IMR-90 (cell line): ENCODE measurements at regions not wholly inside any gene's neighbourhood (a gene's known extent, or its start where the extent isn't known, plus 50 kb on each side); places are given as distances from the start of the nearest gene placed in this dataset.

Source experiments
- ATAC-seq: fragments of 200-7000 bp; cut with Tn5 transposase; 2 replicates; pipeline ENCODE4 v1.9.1; 2020; ENCODE audit warnings: low read depth, mild to moderate bottlenecking, moderate library complexity
- BruUV-seq: library from RNA; stranded (reverse); fragments of 400-500 nt; replicated peaks from 2 replicates; lab custom pipeline; 2021; lab: Mats Ljungman, UMichigan
- CTCF ChIA-PET: fragments of 300-600 bp; formaldehyde crosslinking; extraction: SDS; loops from one replicate; lab custom pipeline; 2021; ENCODE audit warnings: antibody characterized with exemption; lab: Yijun Ruan, JAX
- POLR2A ChIA-PET: fragments of 300-600 bp; sonication (Branson Sonifier 250); formaldehyde crosslinking; loops from one replicate; lab custom pipeline; 2022; ENCODE audit warnings: antibody characterized with exemption; ENCODE audit not compliant: unreplicated experiment; lab: Charles Lee
- DNase-seq: peaks from one replicate; pipeline ENCODE4 v3.0.0; 2013
- H2AFZ ChIP-seq: replicated peaks from 2 replicates; pipeline ENCODE3; 2013; ENCODE audit warnings: low read length, mild to moderate bottlenecking; ENCODE audit not compliant: poor library complexity
- H2AK5ac ChIP-seq: 2 replicates; pipeline ENCODE4 v1.6.1; 2013; ENCODE audit warnings: low read depth, low read length, inconsistent platforms
- H2AK9ac ChIP-seq: replicated peaks from 2 replicates; pipeline ENCODE3; 2013; ENCODE audit warnings: mild to moderate bottlenecking, low read depth, low read length, moderate library complexity; ENCODE audit not compliant: poor library complexity
- H2BK120ac ChIP-seq: 2 replicates; pipeline ENCODE4 v1.6.1; 2013; ENCODE audit warnings: low read depth, low read length, inconsistent platforms
- H2BK15ac ChIP-seq: 3 replicates; pipeline ENCODE4 v1.6.1; 2013; ENCODE audit warnings: low read depth, low read length, inconsistent platforms
- H2BK20ac ChIP-seq: 2 replicates; pipeline ENCODE4 v1.6.1; 2013; ENCODE audit warnings: low read depth, mild to moderate bottlenecking, inconsistent platforms, low read length, moderate library complexity
- H2BK5ac ChIP-seq: 2 replicates; pipeline ENCODE4 v1.6.1; 2013; ENCODE audit warnings: mild to moderate bottlenecking, low read depth, low read length, inconsistent platforms; ENCODE audit not compliant: poor library complexity, severe bottlenecking
- H3K14ac ChIP-seq: replicated peaks from 2 replicates; pipeline ENCODE4 v1.6.1; 2013; ENCODE audit warnings: low read depth, low read length, inconsistent platforms
- H3K18ac ChIP-seq: 2 replicates; pipeline ENCODE4 v1.6.1; 2013; ENCODE audit warnings: low read depth, low read length, control low read depth
- H3K23ac ChIP-seq: 2 replicates; pipeline ENCODE4 v1.6.1; 2013; ENCODE audit warnings: low read depth, low read length, inconsistent platforms
- H3K27ac ChIP-seq: 2 replicates; pipeline ENCODE4 v1.5.1; 2013; ENCODE audit warnings: mild to moderate bottlenecking, control low read depth, low read length; ENCODE audit not compliant: insufficient read depth
- H3K27me3 ChIP-seq: 2 replicates; pipeline ENCODE4 v1.6.1; 2013; ENCODE audit warnings: low read length; ENCODE audit not compliant: control insufficient read depth, insufficient read depth
- H3K36me3 ChIP-seq: 2 replicates; pipeline ENCODE4 v1.6.1; 2013; ENCODE audit warnings: low read length, mixed read lengths; ENCODE audit not compliant: control insufficient read depth, insufficient read depth
- H3K4ac ChIP-seq: 2 replicates; pipeline ENCODE4 v1.6.1; 2013; ENCODE audit warnings: low read depth, low read length, inconsistent platforms
- H3K4me1 ChIP-seq: 2 replicates; pipeline ENCODE4 v1.6.1; 2013; ENCODE audit warnings: low read length, mixed read lengths; ENCODE audit not compliant: control insufficient read depth, insufficient read depth
- H3K4me2 ChIP-seq: 2 replicates; pipeline ENCODE4 v1.6.1; 2013; ENCODE audit warnings: low read depth, mild to moderate bottlenecking, control low read depth, low read length, moderate library complexity
- H3K4me3 ChIP-seq: 2 replicates; pipeline ENCODE4 v1.5.1; 2013; ENCODE audit warnings: low read depth, mild to moderate bottlenecking, control low read depth, low read length, moderate library complexity; ENCODE audit not compliant: insufficient read depth
- H3K56ac ChIP-seq: 2 replicates; pipeline ENCODE4 v1.6.1; 2013; ENCODE audit warnings: low read length, inconsistent platforms; ENCODE audit not compliant: insufficient read depth; ENCODE audit errors: extremely low read depth
- H3K79me1 ChIP-seq, 2 experiments: 2 replicates each; pipeline ENCODE4 v1.6.1; 2013; ENCODE audit warnings: low read length in 2 of 2, inconsistent platforms in 1 of 2, low read depth in 1 of 2
- H3K9ac ChIP-seq: 2 replicates; pipeline ENCODE4 v1.6.1; 2013; ENCODE audit warnings: low read depth, low read length, control low read depth
- H3K9me1 ChIP-seq: 2 replicates; pipeline ENCODE4 v1.6.1; 2013; ENCODE audit warnings: low read length, inconsistent platforms; ENCODE audit not compliant: insufficient read depth
- H3K9me3 ChIP-seq: 2 replicates; pipeline ENCODE4 v1.6.1; 2013; ENCODE audit warnings: low read length; ENCODE audit not compliant: control insufficient read depth, insufficient read depth
- H4K20me1 ChIP-seq: 2 replicates; pipeline ENCODE4 v1.6.1; 2013; ENCODE audit warnings: low read length, inconsistent platforms; ENCODE audit not compliant: insufficient read depth
- H4K5ac ChIP-seq: 2 replicates; pipeline ENCODE4 v1.6.1; 2013; ENCODE audit warnings: mild to moderate bottlenecking, low read depth, low read length, control low read depth
- H4K8ac ChIP-seq, 2 experiments: 2 replicates each; pipeline ENCODE4 v1.6.1; 2013; ENCODE audit warnings: low read depth in 2 of 2, low read length in 2 of 2, control low read depth in 1 of 2, inconsistent platforms in 1 of 2
- H4K91ac ChIP-seq: 2 replicates; pipeline ENCODE4 v1.6.1; 2013; ENCODE audit warnings: low read depth, low read length, inconsistent platforms; ENCODE audit not compliant: insufficient read depth
- CHD1 ChIP-seq: IDR thresholded peaks from 2 replicates; pipeline ENCODE4 v1.6.1; 2012; ENCODE audit warnings: low read depth, low read length, improper control_type of control experiment
- MAFK ChIP-seq: IDR thresholded peaks from 2 replicates; pipeline ENCODE4 v1.6.1; 2012; ENCODE audit warnings: low read depth, low read length, improper control_type of control experiment
- MXI1 ChIP-seq: IDR thresholded peaks from 2 replicates; pipeline ENCODE4 v1.6.1; 2012; ENCODE audit warnings: low read depth, mild to moderate bottlenecking, low read length, moderate library complexity, borderline replicate concordance
- NFE2L2 ChIP-seq: fragments of 150-350 bp; IDR thresholded peaks from 2 replicates; pipeline ENCODE4 v1.6.1; 2016; ENCODE audit warnings: low read depth, mild to moderate bottlenecking, low read length
- POLR2A ChIP-seq: IDR thresholded peaks from 2 replicates; pipeline ENCODE4 v1.6.1; 2012; ENCODE audit warnings: mild to moderate bottlenecking, low read depth, low read length
- RAD21 ChIP-seq: IDR thresholded peaks from 2 replicates; pipeline ENCODE4 v1.6.1; 2012; ENCODE audit warnings: low read length, improper control_type of control experiment
- RCOR1 ChIP-seq: IDR thresholded peaks from 2 replicates; pipeline ENCODE4 v1.6.1; 2012; ENCODE audit warnings: mild to moderate bottlenecking, low read length, improper control_type of control experiment; ENCODE audit not compliant: insufficient replicate concordance
- RFX5 ChIP-seq: IDR thresholded peaks from 2 replicates; pipeline ENCODE4 v1.8.0; 2012; ENCODE audit warnings: low read depth, mild to moderate bottlenecking, low read length, moderate library complexity
- SMC3 ChIP-seq: fragments of 150-350 bp; IDR thresholded peaks from 2 replicates; pipeline ENCODE4 v1.6.1; 2016; ENCODE audit warnings: low read depth, mild to moderate bottlenecking, antibody characterized with exemption, low read length, moderate library complexity
- WGBS, 2 experiments: methylation state at CpG; one replicate each; pipeline versions ENCODE4 v1.1.5 to v1.1.7; 2013; ENCODE audit warnings: missing lambda C conversion rate in 2 of 2; ENCODE audit not compliant: insufficient read length in 1 of 2; ENCODE audit errors: extremely low coverage in 2 of 2; 5-methylcytosine and 5-hydroxymethylcytosine counted together
- dilution Hi-C: fragments of 300-500 bp; cut with HindIII; formaldehyde crosslinking; loops from one replicate; pipeline ENCODE4 v1.14.3; 2018; ENCODE audit warnings: low sequenced_read_pairs; ENCODE audit not compliant: unreplicated experiment
- in situ Hi-C: fragments of 300-500 bp; cut with MboI; formaldehyde crosslinking; loops from 3 replicates; pipeline ENCODE4 v1.14.3; 2019; ENCODE audit warnings: low sequenced_read_pairs, inconsistent platforms, mixed read lengths
- intact Hi-C: fragments of 100-400 bp; cut with micrococcal nuclease; formaldehyde crosslinking; loops from 2 replicates; pipeline ENCODE4 v1.10.0; 2022

GRCh38 chr17:77749321-77749751, 209.2 kb upstream of the TNRC6C start:
- H2AFZ ChIP-seq: no peak overlapping the region
- no peak overlapping the region for H3K4me3 ChIP-seq
- H2BK5ac ChIP-seq: no peak overlapping the region
- no peak overlapping the region for H2AK5ac ChIP-seq
- dilution Hi-C loops (no loop called here), intact Hi-C loops (no loop called here), in situ Hi-C loops (no loop called here)
- no peaks in the 10 kb centered on the region for H3K9me1 ChIP-seq
- no peak overlapping the region for H4K8ac ChIP-seq
- no peaks in the 10 kb centered on the region for H3K36me3 ChIP-seq
- no peak for ATAC-seq
- ChIA-PET POLR2A (no interaction called here), CTCF (interaction anchor here (0.6 kb wide), 1 partner anchor 73 kb away, joined by 3 read pairs; no protein-coding TSS in a partner anchor)
- no peak overlapping the region for H3K4ac ChIP-seq
- BruUV-seq: no TSS peak
- 58% methylated on average over 3 of the region's 6 CpGs; no CpG with 5 or more reads in 1 of the 2 experiments for WGBS, 2 experiments
- no peak overlapping the region for H3K23ac ChIP-seq
- no peak overlapping the region for H4K5ac ChIP-seq
- TF ChIP-seq SMC3 (no peak), RAD21 (no peak), RCOR1 (no peak), RFX5 (no peak), MAFK (no peak), CHD1 (no peak), NFE2L2 (no peak), POLR2A (no peak), MXI1 (no peak)
- no peak overlapping the region for H2BK120ac ChIP-seq
- H2BK20ac ChIP-seq: no peak overlapping the region
- H2AK9ac ChIP-seq: no peak overlapping the region
- H4K20me1 ChIP-seq: no peaks in the 10 kb centered on the region
- no peaks in the 10 kb centered on the region; the same call in 1 of the 2 replicates for H3K9me3 ChIP-seq
- no peak overlapping the region for H2BK15ac ChIP-seq
- H3K27me3 ChIP-seq: peaks cover 23% of the 10 kb centered on the region
- no peak overlapping the region for H3K9ac ChIP-seq
- no peak overlapping the region for H3K27ac ChIP-seq
- H4K91ac ChIP-seq: no peak overlapping the region
- H3K14ac ChIP-seq: no peak overlapping the region
- H3K79me1 ChIP-seq: no peaks in the 10 kb centered on the region
- no peaks in the 10 kb centered on the region for H3K4me1 ChIP-seq
- no peak overlapping the region for H3K4me2 ChIP-seq
- H3K56ac ChIP-seq: no peak overlapping the region
- DNase-seq: no peak
- H3K18ac ChIP-seq: no peak overlapping the region
